ENCODE measurements at regions not wholly inside any gene's neighbourhood (a gene's known extent, or its start where the extent isn't known, plus 50 kb on each side); places are given as distances from the start of the nearest gene placed in this dataset.
"Not testable (repeated sequence)": the region's sequence is repeated elsewhere in the genome, so short reads cannot be mapped to it uniquely, and the experiment has no call there.

- no peak for ATAC-seq
- Histone ChIP-seq H3K36me3 (ENCODE audit: control insufficient read depth in 1 of 2, insufficient read depth in 2 of 2, low read length in 2 of 2) (no peaks in the 10 kb centered on the region), H3K27me3 (ENCODE audit: insufficient read depth, low read length) (peaks cover 29% of the 10 kb centered on the region), H3K27ac (ENCODE audit: low read depth, low read length) (no peak overlapping the region), H3K4me3 (replicated peaks in 1 of 2; ENCODE audit: low read depth in 1 of 2, low read length in 2 of 2) (no peak overlapping the region), H3K9me3 (ENCODE audit: control insufficient read depth in 1 of 2, insufficient read depth in 1 of 2, low read depth in 1 of 2, low read length in 2 of 2) (no peaks in the 10 kb centered on the region), H3K9me2 (ENCODE audit: insufficient read depth) (no peaks in the 10 kb centered on the region), H3K4me2 (ENCODE audit: low read length) (no peak overlapping the region), H3K79me2 (ENCODE audit: insufficient read depth, low read length) (no peaks in the 10 kb centered on the region), H3K9ac (ENCODE audit: low read length) (no peak overlapping the region), H4K20me1 (ENCODE audit: insufficient read depth) (no peaks in the 10 kb centered on the region), H3K4me1 (ENCODE audit: control insufficient read depth in 1 of 2, insufficient read depth in 2 of 2, low read length in 2 of 2) (no peaks in the 10 kb centered on the region), H2AFZ (ENCODE audit: low read depth, low read length, poor library complexity, severe bottlenecking) (no peak overlapping the region)
- TF ChIP-seq SIN3A (IDR thresholded peaks at IDR 0.05; ENCODE audit: low read depth), result no peak
- TF ChIP-seq ZNF274 (IDR thresholded peaks at IDR 0.05; ENCODE audit: low read depth, low read length), result no peak
- TF ChIP-seq SRF (IDR thresholded peaks at IDR 0.05; ENCODE audit: low read depth), result no peak
- no peak for TF ChIP-seq JUND (IDR thresholded peaks at IDR 0.05)
- no peak for TF ChIP-seq EZH2phosphoT487 (IDR thresholded peaks at IDR 0.05; ENCODE audit: borderline replicate concordance)
- TF ChIP-seq, protein P1, sequence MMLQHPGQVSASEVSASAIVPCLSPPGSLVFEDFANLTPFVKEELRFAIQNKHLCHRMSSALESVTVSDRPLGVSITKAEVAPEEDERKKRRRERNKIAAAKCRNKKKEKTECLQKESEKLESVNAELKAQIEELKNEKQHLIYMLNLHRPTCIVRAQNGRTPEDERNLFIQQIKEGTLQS (IDR thresholded peaks at IDR 0.05), result no peak
- no peak for TF ChIP-seq ZFX (IDR thresholded peaks at IDR 0.05)
- TF ChIP-seq MAX (IDR thresholded peaks at IDR 0.05), result no peak
- no peak for TF ChIP-seq FOSL1 (IDR thresholded peaks at IDR 0.05; ENCODE audit: low read depth)
- no peak for TF ChIP-seq ELF1 (IDR thresholded peaks at IDR 0.05; ENCODE audit: borderline replicate concordance, low read depth)
- TF ChIP-seq CBX3 (IDR thresholded peaks at IDR 0.05; ENCODE audit: low read depth), result no peak
- TF ChIP-seq, protein P2, sequence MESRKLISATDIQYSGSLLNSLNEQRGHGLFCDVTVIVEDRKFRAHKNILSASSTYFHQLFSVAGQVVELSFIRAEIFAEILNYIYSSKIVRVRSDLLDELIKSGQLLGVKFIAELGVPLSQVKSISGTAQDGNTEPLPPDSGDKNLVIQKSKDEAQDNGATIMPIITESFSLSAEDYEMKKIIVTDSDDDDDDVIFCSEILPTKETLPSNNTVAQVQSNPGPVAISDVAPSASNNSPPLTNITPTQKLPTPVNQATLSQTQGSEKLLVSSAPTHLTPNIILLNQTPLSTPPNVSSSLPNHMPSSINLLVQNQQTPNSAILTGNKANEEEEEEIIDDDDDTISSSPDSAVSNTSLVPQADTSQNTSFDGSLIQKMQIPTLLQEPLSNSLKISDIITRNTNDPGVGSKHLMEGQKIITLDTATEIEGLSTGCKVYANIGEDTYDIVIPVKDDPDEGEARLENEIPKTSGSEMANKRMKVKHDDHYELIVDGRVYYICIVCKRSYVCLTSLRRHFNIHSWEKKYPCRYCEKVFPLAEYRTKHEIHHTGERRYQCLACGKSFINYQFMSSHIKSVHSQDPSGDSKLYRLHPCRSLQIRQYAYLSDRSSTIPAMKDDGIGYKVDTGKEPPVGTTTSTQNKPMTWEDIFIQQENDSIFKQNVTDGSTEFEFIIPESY (IDR thresholded peaks at IDR 0.05; ENCODE audit: extremely low read depth, insufficient replicate concordance, low read length), result no peak
- TF ChIP-seq REST (IDR thresholded peaks at IDR 0.05; ENCODE audit: low read depth), result no peak
- TF ChIP-seq POLR2A (IDR thresholded peaks at IDR 0.05; ENCODE audit: borderline replicate concordance, extremely low read depth, insufficient read depth, insufficient read length), result no peak
- no peak for TF ChIP-seq POLR2AphosphoS5 (IDR thresholded peaks at IDR 0.05; ENCODE audit: low read depth, low read length)
- TF ChIP-seq EZH2 (IDR thresholded peaks at IDR 0.05), result no peak
- no peak for TF ChIP-seq CEBPB (IDR thresholded peaks at IDR 0.05; ENCODE audit: low read depth)
- no peak for TF ChIP-seq RAD21 (IDR thresholded peaks at IDR 0.05; ENCODE audit: low read depth)
- no peak for TF ChIP-seq SP1 (IDR thresholded peaks at IDR 0.05; ENCODE audit: low read depth)
- TF ChIP-seq YY1 (IDR thresholded peaks at IDR 0.05; ENCODE audit: extremely low read depth, insufficient replicate concordance, low read depth, low read length), result no peak
- ChIA-PET POLR2A (no interaction called here), RAD21 (ENCODE audit: low non-redundant PET in 1 of 2, low total read pairs in 2 of 2, uncharacterized antibody in 2 of 2, unreplicated experiment in 2 of 2) (no interaction called here), CTCF (no interaction called here)
- DNase-seq (ENCODE audit: low read depth, low spot score), result no peak
- BruUV-seq (replicated peaks), result no TSS peak
- intact Hi-C loops (cut with micrococcal nuclease), result no loop called here
Observed at GRCh38 chr1:166766942-166767341, 72.3 kb upstream of the POGK start.

GRCh38 chr1:166784646-166785045 is 54.6 kb upstream of the POGK start:
- H3K36me3 ChIP-seq (ENCODE audit: control insufficient read depth in 1 of 2, insufficient read depth in 2 of 2, low read length in 2 of 2); H3K9ac ChIP-seq (ENCODE audit: low read length); H4K20me1 ChIP-seq (ENCODE audit: insufficient read depth); H3K27ac ChIP-seq (ENCODE audit: low read depth, low read length); ATAC-seq; H2AFZ ChIP-seq (ENCODE audit: low read depth, low read length, poor library complexity, severe bottlenecking); RAD21 ChIA-PET (ENCODE audit: low non-redundant PET in 1 of 2, low total read pairs in 2 of 2, uncharacterized antibody in 2 of 2, unreplicated experiment in 2 of 2); BruUV-seq (replicated peaks); H3K4me2 ChIP-seq (ENCODE audit: low read length); H3K4me1 ChIP-seq (ENCODE audit: control insufficient read depth in 1 of 2, insufficient read depth in 2 of 2, low read length in 2 of 2); CTCF ChIA-PET; H3K9me3 ChIP-seq (ENCODE audit: control insufficient read depth in 1 of 2, insufficient read depth in 1 of 2, low read depth in 1 of 2, low read length in 2 of 2); intact Hi-C loops (cut with micrococcal nuclease); H3K4me3 ChIP-seq (replicated peaks in 1 of 2; ENCODE audit: low read depth in 1 of 2, low read length in 2 of 2); H3K79me2 ChIP-seq (ENCODE audit: insufficient read depth, low read length); POLR2A ChIA-PET; H3K9me2 ChIP-seq (ENCODE audit: insufficient read depth); DNase-seq (ENCODE audit: low read depth, low spot score): not testable (repeated sequence)
- H3K27me3 ChIP-seq (ENCODE audit: insufficient read depth, low read length), result peaks cover 14% of the 10 kb centered on the region
